Activated naive CD8-positive, alpha-beta T cell treated with anti-CD3 and anti-CD28 coated beads, Interleukin-2, amount 50 U/mL, for 24 hours (primary cell): ENCODE measurements at regions not wholly inside any gene's neighbourhood (a gene's known extent, or its start where the extent isn't known, plus 50 kb on each side); places are given as distances from the start of the nearest gene placed in this dataset.

Experiments
- ATAC-seq: fragments of 150-1000 bp; cut with Tn5 transposase; one replicate; pipeline ENCODE4 v1.10.0; 2021
- DNase-seq: peaks from one replicate; pipeline ENCODE4 v3.0.0; 2021
- H3K27ac Mint-ChIP-seq: one replicate; pipeline ENCODE4 v1.8.0; 2021; ENCODE audit warnings: mild to moderate bottlenecking, mixed read lengths
- H3K27me3 Mint-ChIP-seq: one replicate; pipeline ENCODE4 v1.8.0; 2021; ENCODE audit warnings: mixed read lengths
- H3K36me3 Mint-ChIP-seq: one replicate; pipeline ENCODE4 v1.8.0; 2021; ENCODE audit warnings: low read depth, mixed read lengths
- H3K4me1 Mint-ChIP-seq: one replicate; pipeline ENCODE4 v1.8.0; 2021; ENCODE audit warnings: mixed read lengths
- H3K4me3 Mint-ChIP-seq: one replicate; pipeline ENCODE4 v1.8.0; 2021; ENCODE audit warnings: mild to moderate bottlenecking, moderate library complexity, mixed read lengths
- H3K9me3 Mint-ChIP-seq: one replicate; pipeline ENCODE4 v1.8.0; 2021; ENCODE audit warnings: mixed read lengths

DNA sequence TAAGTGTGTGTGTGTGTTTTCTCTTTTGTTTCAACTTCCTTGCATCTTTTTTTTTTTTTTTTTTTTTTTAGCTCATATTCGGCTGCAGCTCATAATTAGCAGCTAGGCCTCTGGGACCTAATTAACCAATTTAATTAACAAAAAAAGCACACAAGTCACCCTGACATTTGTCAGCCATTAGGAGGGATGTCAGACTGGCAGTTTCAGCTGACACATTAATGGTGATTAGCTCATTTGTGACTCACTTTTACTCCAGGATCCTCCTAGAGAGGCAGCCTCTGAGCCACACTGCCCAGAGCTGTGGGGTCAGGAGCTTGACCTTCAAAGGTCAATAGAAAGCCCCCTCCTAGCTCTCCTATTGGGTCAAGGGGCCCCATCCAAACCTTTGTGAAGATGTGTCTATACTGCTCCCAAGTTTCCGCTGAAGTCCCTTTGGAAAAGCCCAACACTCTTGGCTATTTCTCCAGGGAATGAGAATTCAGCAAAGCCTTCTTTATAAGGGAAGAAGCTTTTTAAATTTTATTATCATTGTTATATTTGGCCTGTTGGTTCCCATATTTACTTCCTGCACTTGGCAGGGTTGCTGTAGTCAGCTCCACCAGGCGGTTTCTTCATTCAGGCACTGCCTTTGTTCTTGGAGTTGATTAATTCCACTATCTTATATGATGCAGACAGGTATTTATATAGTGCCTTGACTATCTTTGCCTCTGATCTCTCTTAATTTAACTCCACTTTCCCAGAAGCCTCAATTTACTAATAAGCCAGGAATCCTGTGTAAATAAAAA, 109.5 kb upstream of the HABP2 start:
- no peak for ATAC-seq

DNA sequence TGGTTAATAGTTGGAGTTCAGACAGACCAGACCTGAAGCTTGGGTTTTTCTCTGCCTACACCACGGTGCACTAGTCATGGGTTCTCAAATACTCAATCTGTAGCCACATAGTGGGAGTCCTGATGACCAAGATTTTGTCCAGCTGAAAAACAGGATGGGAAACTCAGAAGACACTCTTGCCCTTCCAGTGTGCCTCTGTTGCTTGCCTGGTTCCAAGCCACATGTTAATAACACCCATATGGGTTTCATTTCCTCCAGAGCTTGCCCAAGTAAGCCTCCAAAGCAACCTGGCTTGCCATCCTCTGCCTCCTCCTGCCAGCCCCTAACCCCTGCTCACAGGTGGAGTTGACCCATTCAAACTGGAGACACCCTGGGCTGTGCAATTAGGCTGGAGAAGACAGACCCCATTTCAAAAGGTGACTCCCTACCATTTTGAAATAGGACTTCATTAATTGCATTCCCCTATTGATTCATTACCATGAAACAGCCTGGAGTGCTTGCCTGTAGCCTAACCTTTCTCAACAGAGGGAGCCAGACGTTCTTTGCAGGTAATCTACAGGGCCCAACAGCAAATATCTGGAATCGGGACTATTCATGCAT, 108.0 kb upstream of the HABP2 start:
- no peak for DNase-seq
- Mint-ChIP-seq H3K4me3 (no peak overlapping the region), H3K36me3 (no peaks in the 10 kb centered on the region), H3K27ac (no peak overlapping the region), H3K9me3 (no peaks in the 10 kb centered on the region), H3K4me1 (no peaks in the 10 kb centered on the region), H3K27me3 (peaks cover 3% of the 10 kb centered on the region)
- ATAC-seq, result no peak

More for the DNA sequence above, 109.5 kb upstream of the HABP2 start:
- H3K9me3 Mint-ChIP-seq, result no peaks in the 10 kb centered on the region
- H3K27me3 Mint-ChIP-seq, result peaks cover 3% of the 10 kb centered on the region
- no peak for DNase-seq
- no peaks in the 10 kb centered on the region for H3K4me1 Mint-ChIP-seq
- no peaks in the 10 kb centered on the region for H3K36me3 Mint-ChIP-seq
- no peak overlapping the region for H3K27ac Mint-ChIP-seq
- no peak overlapping the region for H3K4me3 Mint-ChIP-seq

DNA sequence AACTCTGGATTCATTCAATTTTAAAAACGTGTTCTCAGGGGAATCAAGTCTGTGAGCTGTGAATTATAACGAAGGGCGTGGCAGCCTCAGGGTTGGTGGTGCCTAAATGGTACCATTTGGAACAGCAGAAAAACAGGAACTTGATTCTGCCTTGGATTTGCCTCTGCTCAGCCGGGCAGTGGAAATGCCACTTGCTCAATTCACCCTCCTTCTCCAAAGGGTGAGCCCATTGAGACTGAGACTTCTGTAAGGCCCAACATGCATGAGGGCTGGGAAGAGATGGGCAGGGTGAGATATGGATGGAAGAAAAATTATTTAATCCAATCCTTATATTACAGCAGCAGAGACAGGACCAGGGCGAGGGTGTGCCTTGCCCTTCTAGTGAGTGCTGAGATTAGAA, 107.1 kb upstream of the HABP2 start:
- DNase-seq (no peak), ATAC-seq (no peak)
- H3K9me3 Mint-ChIP-seq, result no peaks in the 10 kb centered on the region
- no peaks in the 10 kb centered on the region for H3K4me1 Mint-ChIP-seq
- H3K27ac Mint-ChIP-seq, result no peak overlapping the region
- H3K27me3 Mint-ChIP-seq, result peaks cover 3% of the 10 kb centered on the region
- H3K4me3 Mint-ChIP-seq, result no peak overlapping the region
- no peaks in the 10 kb centered on the region for H3K36me3 Mint-ChIP-seq

DNA sequence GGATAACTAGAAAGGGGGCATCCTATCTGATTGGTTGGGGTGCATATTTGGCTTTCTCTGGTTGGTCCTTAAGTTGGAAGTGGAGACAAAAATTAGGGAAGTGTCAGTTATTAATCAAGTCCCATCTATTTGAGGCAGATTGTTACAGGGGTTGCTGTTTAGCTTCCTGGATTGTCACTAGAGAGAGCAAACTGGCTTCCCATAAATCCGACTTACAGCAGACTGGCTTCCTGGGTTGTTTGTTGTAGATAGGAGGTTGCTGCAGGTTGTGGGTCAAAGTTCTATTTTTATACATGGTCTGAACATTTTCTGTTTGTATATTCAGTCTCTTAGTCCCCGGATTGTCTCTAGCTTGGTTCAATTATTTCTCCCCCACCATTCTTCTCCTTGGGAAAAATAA, 106.1 kb upstream of the HABP2 start:
- Mint-ChIP-seq H3K9me3 (no peaks in the 10 kb centered on the region), H3K27ac (no peak overlapping the region), H3K36me3 (no peaks in the 10 kb centered on the region), H3K4me1 (no peaks in the 10 kb centered on the region), H3K4me3 (no peak overlapping the region), H3K27me3 (peaks cover 3% of the 10 kb centered on the region)
- DNase-seq (no peak), ATAC-seq (no peak)

DNA sequence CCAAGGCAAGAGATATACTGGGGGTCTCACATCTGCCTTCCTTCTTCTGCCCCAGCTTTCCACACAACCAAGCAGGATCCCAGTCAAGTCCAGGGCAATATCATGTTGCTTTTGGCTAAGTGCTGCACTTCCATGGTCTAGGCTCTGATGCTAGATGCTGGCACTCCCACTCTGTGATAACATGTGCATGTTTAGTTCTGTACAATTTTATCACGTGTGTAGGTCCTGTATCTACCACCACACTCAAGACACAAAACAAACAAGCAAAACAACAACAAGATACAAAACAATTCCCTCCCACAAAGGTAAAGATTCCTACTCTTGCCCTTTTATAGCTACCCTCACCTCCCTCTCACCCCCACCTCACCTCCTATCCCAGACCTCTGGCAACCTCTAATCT, 105.6 kb upstream of the HABP2 start:
- Mint-ChIP-seq H3K4me1 (no peaks in the 10 kb centered on the region), H3K4me3 (no peak overlapping the region), H3K36me3 (no peaks in the 10 kb centered on the region), H3K27ac (no peak overlapping the region), H3K9me3 (no peaks in the 10 kb centered on the region), H3K27me3 (peaks cover 3% of the 10 kb centered on the region)
- no peak for DNase-seq
- no peak for ATAC-seq

DNA sequence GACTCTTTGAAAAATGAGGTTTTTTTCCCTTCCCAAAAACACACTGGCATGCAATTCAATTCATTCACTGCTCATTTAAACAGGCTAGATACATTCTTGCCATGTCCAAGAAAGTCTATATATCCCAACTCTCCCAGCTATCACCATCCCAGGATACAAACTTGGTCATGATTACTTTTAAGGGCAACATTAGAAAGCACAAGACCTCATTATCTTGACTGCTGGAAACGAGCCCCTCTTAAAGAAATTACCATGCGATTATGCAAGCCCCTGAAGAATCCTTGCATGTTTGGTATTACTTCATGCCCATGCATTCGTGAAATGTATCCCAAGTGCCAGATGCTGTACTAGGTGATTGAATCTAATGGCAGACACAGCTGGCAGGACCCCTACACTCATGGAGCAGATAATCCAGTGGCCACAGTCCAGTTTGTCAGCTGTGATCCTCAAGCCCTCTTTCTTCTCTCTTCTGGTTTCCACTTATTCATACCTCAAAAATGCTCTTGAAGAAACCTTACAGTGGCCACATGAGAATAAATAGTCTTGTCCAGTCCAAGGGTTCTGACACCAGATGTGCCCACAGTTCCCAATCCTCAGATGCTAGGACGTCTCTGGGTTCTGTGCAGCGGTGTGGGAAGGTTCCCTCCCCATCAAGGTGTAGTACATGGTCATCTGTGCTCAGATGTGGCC, 103.7 kb upstream of the HABP2 start:
- no peaks in the 10 kb centered on the region for H3K9me3 Mint-ChIP-seq
- no peak for ATAC-seq
- H3K36me3 Mint-ChIP-seq, result no peaks in the 10 kb centered on the region
- H3K27me3 Mint-ChIP-seq, result peaks cover 3% of the 10 kb centered on the region
- no peak overlapping the region for H3K4me3 Mint-ChIP-seq
- no peak overlapping the region for H3K27ac Mint-ChIP-seq
- no peaks in the 10 kb centered on the region for H3K4me1 Mint-ChIP-seq
- DNase-seq, result no peak

DNA sequence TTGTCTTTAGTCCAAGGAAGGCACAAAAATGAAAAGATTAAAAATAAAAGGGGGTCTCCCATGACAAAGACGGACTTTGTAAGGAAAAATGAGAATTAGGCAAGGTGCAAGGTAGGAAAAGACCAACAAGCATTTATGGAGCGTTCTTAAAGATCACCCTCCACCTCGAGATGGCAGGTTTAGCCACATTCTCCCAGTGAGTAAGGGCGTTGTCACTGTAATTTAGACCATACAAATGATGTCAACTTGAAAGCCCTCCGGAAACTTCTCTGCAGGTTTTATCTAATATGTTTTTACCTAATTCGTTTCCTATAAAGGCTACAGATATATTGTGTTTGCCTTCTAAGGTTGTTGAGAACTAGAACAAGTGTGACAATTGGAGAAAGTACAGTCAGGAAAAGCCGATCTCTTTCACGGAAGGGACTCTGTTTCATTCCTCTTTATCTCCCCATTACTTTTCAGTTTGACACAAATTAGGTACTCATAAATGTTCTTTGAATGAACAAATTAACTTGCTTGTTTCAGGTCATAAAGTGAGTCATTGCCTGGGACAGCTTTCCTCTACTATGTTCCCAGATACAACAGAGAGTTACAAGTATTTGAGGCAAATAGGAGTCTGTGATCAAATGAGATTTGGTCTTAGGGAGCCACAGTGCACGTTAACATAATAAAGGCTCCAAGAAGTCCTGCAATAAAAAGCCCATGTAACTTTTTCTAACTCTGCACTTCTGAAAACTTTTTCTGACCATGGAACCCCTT, 102.6 kb upstream of the HABP2 start:
- no peaks in the 10 kb centered on the region for H3K4me1 Mint-ChIP-seq
- no peaks in the 10 kb centered on the region for H3K36me3 Mint-ChIP-seq
- no peak overlapping the region for H3K4me3 Mint-ChIP-seq
- ATAC-seq (no peak), DNase-seq (no peak)
- H3K27me3 Mint-ChIP-seq, result peaks cover 3% of the 10 kb centered on the region
- H3K27ac Mint-ChIP-seq, result no peak overlapping the region
- H3K9me3 Mint-ChIP-seq, result no peaks in the 10 kb centered on the region

DNA sequence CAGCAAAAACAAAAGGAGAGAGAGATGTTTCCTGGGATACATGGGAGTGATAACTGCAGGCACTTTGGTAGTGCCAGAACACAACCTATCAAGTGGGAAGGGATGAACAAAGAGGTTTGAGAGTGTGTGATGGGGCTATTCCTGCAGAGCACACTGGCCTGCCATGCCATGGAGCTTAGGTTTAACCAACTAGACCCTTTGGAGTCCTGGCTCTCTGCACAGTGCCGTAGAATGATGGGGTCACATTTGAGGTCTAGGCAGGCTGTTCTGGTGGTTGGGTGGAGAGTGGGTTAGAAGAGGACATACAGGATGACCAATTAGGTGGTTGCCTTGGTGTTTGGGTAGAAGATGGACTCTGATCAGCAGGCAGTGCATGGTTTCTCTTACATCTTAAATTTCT, 101.9 kb upstream of the HABP2 start:
- DNase-seq (no peak), ATAC-seq (no peak)
- Mint-ChIP-seq H3K4me3 (no peak overlapping the region), H3K27me3 (peaks cover 3% of the 10 kb centered on the region), H3K27ac (no peak overlapping the region), H3K9me3 (no peaks in the 10 kb centered on the region), H3K4me1 (no peaks in the 10 kb centered on the region), H3K36me3 (no peaks in the 10 kb centered on the region)

DNA sequence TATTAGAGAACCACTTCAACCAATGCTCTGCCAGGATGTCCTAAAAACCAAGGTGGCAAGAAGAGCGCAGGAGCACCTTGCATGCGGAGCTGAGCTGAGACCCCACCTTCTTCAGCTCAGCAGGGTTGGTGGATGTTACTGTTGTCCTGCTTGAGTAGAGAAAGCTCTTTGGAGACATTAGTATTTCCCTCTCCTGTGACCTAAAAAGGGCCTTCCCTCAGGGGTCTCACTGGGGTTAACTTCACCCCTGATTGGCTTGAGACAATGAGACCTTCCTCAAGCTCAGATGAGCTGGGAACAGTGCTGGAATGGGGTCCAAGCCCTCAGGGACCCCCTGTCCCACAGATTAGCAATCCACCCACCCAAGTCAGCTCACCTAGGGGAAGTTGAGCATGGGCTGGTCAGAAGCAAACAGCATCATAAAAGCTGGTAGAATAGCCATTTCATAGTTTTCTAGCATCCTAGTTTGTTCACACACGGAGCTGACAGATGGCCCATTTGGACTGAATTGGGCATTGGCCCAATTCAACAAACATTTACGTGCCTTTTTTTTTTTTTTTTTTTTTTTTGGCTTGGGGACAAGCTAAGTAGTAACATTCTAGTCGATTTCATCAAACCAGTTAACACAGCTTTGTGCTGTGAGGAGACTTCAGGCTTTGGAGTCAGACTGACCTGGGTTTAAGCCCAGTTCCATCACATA, 100.6 kb upstream of the HABP2 start:
- Mint-ChIP-seq H3K4me1 (no peaks in the 10 kb centered on the region), H3K27ac (no peak overlapping the region)
- ATAC-seq, result no peak

DNA sequence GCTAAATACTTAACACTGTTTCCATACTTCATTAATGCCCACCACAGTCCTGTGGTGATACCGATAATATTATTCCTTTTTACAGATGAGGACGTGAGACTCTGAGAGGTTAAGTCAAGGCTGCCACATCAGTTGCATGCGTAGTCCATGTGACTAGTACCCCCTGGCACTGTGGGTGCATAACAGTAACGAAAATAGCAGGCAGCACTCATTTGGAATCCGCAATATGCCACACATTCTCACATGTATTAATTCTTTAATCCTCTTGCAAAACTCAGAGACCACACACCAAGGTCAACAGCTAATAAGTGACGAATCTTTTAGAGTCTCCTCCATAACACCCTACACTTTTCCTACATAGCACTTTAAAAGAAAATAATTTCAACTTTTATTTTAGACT, 99.5 kb upstream of the HABP2 start:
- Mint-ChIP-seq H3K36me3 (no peaks in the 10 kb centered on the region), H3K9me3 (no peaks in the 10 kb centered on the region), H3K27ac (no peak overlapping the region), H3K27me3 (peaks cover 2% of the 10 kb centered on the region), H3K4me1 (no peaks in the 10 kb centered on the region), H3K4me3 (no peak overlapping the region)
- ATAC-seq (no peak), DNase-seq (no peak)

More for the DNA sequence above, 100.6 kb upstream of the HABP2 start:
- H3K27me3 Mint-ChIP-seq, result peaks cover 5% of the 10 kb centered on the region
- H3K36me3 Mint-ChIP-seq, result no peaks in the 10 kb centered on the region
- H3K9me3 Mint-ChIP-seq, result no peaks in the 10 kb centered on the region
- H3K4me3 Mint-ChIP-seq, result no peak overlapping the region
- no peak for DNase-seq

DNA sequence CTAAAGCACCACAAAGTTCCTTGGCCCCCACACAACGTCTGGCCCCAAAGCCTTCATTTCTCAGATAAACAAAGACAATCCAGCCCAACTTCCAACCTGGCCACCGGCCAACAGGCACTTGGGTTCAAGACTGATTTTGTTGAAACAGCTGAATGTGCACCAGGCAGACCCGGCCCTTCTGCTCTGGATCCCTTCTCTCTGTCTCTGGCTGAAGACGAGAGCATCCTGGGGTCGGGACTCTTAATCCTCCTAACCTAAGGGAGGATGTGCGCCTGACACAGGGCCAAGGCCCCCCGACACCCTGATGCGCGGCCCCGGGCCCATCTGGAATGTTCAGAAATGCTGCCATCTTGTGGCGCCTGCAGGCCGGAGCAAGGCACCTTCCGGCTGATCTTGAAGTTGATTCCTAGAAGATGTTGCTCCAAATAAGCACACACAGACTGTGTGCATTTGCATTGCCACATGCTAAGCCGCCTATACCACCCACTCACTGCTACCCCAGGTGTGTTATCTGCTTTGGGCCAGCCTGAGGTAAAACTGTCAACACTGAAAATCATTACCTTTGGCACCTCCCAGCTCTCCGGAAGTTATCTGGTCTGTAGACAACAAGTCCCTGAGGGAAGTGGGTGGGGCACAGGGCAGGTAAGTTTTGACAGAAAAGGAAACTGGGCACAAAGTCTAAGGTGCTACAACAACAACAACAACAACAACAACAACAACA, 98.4 kb upstream of the HABP2 start:
- ATAC-seq (no peak), DNase-seq (peak; percentile 18)

DNA sequence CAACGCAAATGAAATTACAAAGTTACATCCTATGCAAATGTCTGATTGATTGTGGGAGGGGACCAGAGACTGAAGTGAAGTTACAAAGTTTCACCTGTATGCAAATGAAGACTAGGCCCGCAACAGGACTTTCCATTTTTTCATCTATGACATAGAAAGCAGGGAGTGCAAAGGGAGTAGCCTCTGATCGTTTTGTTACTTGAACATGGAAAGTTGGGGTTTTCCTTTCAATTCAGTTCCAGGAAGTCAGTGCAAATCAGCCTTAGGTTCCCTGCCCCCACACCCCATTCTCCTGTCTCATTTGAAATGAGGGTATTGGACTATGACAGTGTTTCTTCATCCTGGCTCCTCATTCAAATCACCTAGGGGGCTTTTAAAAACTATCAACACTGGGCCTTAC, 96.9 kb upstream of the HABP2 start:
- no peak for ATAC-seq
- H3K27me3 Mint-ChIP-seq, result peaks cover 6% of the 10 kb centered on the region
- no peaks in the 10 kb centered on the region for H3K9me3 Mint-ChIP-seq
- H3K4me1 Mint-ChIP-seq, result no peaks in the 10 kb centered on the region
- H3K4me3 Mint-ChIP-seq, result no peak overlapping the region
- no peak for DNase-seq
- no peaks in the 10 kb centered on the region for H3K36me3 Mint-ChIP-seq
- H3K27ac Mint-ChIP-seq, result no peak overlapping the region

More for the DNA sequence above, 98.4 kb upstream of the HABP2 start:
- Mint-ChIP-seq H3K27ac (no peak overlapping the region), H3K27me3 (peaks cover 2% of the 10 kb centered on the region), H3K36me3 (no peaks in the 10 kb centered on the region), H3K4me1 (no peaks in the 10 kb centered on the region), H3K4me3 (no peak overlapping the region), H3K9me3 (no peaks in the 10 kb centered on the region)

DNA sequence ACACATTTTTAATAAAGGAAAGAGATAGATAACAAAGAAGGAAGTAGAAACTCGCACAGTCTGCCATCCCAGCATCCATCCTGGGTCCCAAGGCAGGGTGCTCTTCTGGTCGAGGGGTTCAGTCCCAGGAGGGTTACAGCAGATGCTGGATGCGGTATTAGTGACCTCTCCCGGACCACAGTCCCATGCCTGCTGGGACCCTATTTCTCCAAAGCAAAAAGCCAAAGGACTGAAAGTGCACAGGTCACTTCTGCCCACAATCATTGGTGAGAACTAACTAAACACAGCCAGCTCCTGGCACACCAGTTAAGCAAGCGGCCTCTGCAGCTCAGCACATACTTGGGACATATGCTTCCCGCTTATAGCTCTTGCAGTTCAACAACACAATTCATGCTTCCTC, 96.1 kb upstream of the HABP2 start:
- Mint-ChIP-seq H3K36me3 (no peaks in the 10 kb centered on the region), H3K27ac (no peak overlapping the region), H3K27me3 (peaks cover 9% of the 10 kb centered on the region), H3K9me3 (no peaks in the 10 kb centered on the region), H3K4me1 (no peaks in the 10 kb centered on the region), H3K4me3 (no peak overlapping the region)
- DNase-seq (no peak), ATAC-seq (no peak)

DNA sequence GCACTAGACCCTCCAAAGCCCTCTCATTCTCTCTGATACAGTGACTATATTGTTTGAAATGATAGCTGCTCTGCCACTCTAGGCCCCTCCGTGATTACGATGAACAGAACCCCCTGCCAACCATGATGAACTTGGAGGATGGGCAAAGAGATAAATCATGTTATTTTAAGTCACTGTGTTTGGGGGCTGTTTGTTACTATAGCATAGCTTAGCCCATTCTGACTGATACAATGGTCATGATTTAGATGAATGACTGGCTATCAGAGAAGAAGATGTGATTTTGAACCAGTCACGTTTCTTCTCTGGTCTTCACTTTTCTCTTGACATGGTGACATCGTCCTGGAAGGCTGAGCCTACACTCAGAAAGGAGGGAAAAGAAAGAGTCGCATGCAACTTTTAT, 95.4 kb upstream of the HABP2 start:
- ATAC-seq, result no peak
- H3K9me3 Mint-ChIP-seq, result no peaks in the 10 kb centered on the region
- H3K4me3 Mint-ChIP-seq, result no peak overlapping the region
- H3K4me1 Mint-ChIP-seq, result no peaks in the 10 kb centered on the region
- H3K27me3 Mint-ChIP-seq, result peaks cover 9% of the 10 kb centered on the region
- DNase-seq, result no peak
- no peaks in the 10 kb centered on the region for H3K36me3 Mint-ChIP-seq
- no peak overlapping the region for H3K27ac Mint-ChIP-seq
